GM12878 (cell line): ENCODE measurements at regions not wholly inside any gene's neighbourhood (a gene's known extent, or its start where the extent isn't known, plus 50 kb on each side); places are given as distances from the start of the nearest gene placed in this dataset.

ENCODE experiments used
- ATAC-seq: fragments of 200-7000 bp; cut with Tn5 transposase; 3 replicates; pipeline ENCODE4 v1.9.1; 2020; ENCODE audit warnings: mild to moderate bottlenecking, moderate library complexity
- BruUV-seq: library from RNA; stranded (reverse); fragments of 400-500 nt; replicated peaks from 2 replicates; lab custom pipeline; 2021; lab: Mats Ljungman, UMichigan
- CTCF ChIA-PET: fragments of 300-600 bp; sonication (Branson Sonifier 250); formaldehyde crosslinking; extraction: SDS; loops from one replicate; lab custom pipeline; 2021; ENCODE audit warnings: inconsistent platforms; lab: Yijun Ruan, JAX
- POLR2A ChIA-PET: fragments of 350-600 bp; formaldehyde crosslinking; extraction: SDS; loops from one replicate; lab custom pipeline; 2021; ENCODE audit warnings: inconsistent platforms; lab: Charles Lee
- RAD21 ChIA-PET: fragments of 300-600 bp; sonication (Branson Sonifier 250); formaldehyde crosslinking; loops from one replicate; lab custom pipeline; 2023; ENCODE audit warnings: antibody characterized with exemption; ENCODE audit not compliant: unreplicated experiment; lab: Charles Lee
- SMC1A ChIA-PET: fragments of 300-600 bp; sonication (Branson Sonifier 250); formaldehyde crosslinking; loops from one replicate; lab custom pipeline; 2023; ENCODE audit not compliant: unreplicated experiment, uncharacterized antibody; lab: Charles Lee
- DNase-seq: peaks from one replicate; pipeline ENCODE4 v3.0.0-alpha.2; 2011; ENCODE audit warnings: low read depth, low spot score
- FAIRE-seq: peaks from 3 replicates; lab custom pipeline; 2011; peaks lifted over from hg19 to GRCh38; lab: Jason Lieb, UNC
- H2AFZ ChIP-seq: 2 replicates; pipeline ENCODE4 v1.6.0; 2011; ENCODE audit warnings: low read depth, low read length, control low read depth; ENCODE audit not compliant: control insufficient read depth
- H3K27ac ChIP-seq: 2 replicates; pipeline ENCODE4 v1.5.1; 2011; ENCODE audit warnings: control low read depth; ENCODE audit not compliant: control insufficient read depth, insufficient read depth
- H3K27me3 ChIP-seq, 2 experiments: replicated peaks in 1 of 2; 2 replicates each; pipeline versions ENCODE4 v1.6.0 to v1.6.1; 2011; ENCODE audit warnings: low read length in 1 of 2; ENCODE audit not compliant: control insufficient read depth in 2 of 2, insufficient read depth in 2 of 2
- H3K36me3 ChIP-seq, 2 experiments: 2 replicates each; pipeline ENCODE4 v1.5.1; 2011; ENCODE audit warnings: low read length in 1 of 2; ENCODE audit not compliant: control insufficient read depth in 2 of 2, insufficient read depth in 2 of 2
- H3K4me1 ChIP-seq: 2 replicates; pipeline ENCODE4 v1.6.1; 2011; ENCODE audit warnings: mild to moderate bottlenecking, low read length, moderate library complexity, mixed read lengths; ENCODE audit not compliant: control insufficient read depth, insufficient read depth
- H3K4me2 ChIP-seq: 2 replicates; pipeline ENCODE4 v1.6.0; 2011; ENCODE audit warnings: control low read depth; ENCODE audit not compliant: control insufficient read depth, insufficient read depth
- H3K4me3 ChIP-seq: fragments of 200-600 bp; sonication (generic); 2 replicates; pipeline ENCODE4 v1.5.1; 2016
- H3K79me2 ChIP-seq: 2 replicates; pipeline ENCODE4 v1.6.0; 2011; ENCODE audit warnings: low read length; ENCODE audit not compliant: control insufficient read depth, insufficient read depth
- H3K9ac ChIP-seq: 2 replicates; pipeline ENCODE4 v1.8.0; 2011; ENCODE audit warnings: low read length, control low read depth, mixed read lengths; ENCODE audit not compliant: control insufficient read depth, insufficient read depth
- H3K9me3 ChIP-seq: replicated peaks from 3 replicates; pipeline ENCODE4 v1.5.1; 2011; ENCODE audit warnings: mild to moderate bottlenecking, low read length; ENCODE audit not compliant: control insufficient read depth, insufficient read depth
- H4K20me1 ChIP-seq: 2 replicates; pipeline ENCODE4 v1.6.0; 2011; ENCODE audit not compliant: control insufficient read depth, insufficient read depth
- EGR1 ChIP-seq, 2 experiments: IDR thresholded peaks; 1 replicate in 1 of 2; 2 replicates in 1 of 2; pipeline ENCODE4 v1.6.1; 2011 to 2012; ENCODE audit warnings: low read depth in 2 of 2, low read length in 2 of 2, borderline replicate concordance in 1 of 2, mild to moderate bottlenecking in 1 of 2, moderate library complexity in 1 of 2
- EZH2 ChIP-seq: IDR thresholded peaks from 2 replicates; pipeline ENCODE4 v1.6.1; 2012; ENCODE audit warnings: low read depth, mild to moderate bottlenecking, control low read depth, inconsistent platforms, low read length, borderline replicate concordance; ENCODE audit not compliant: control insufficient read depth
- NRF1 ChIP-seq: conservative IDR thresholded peaks from 2 replicates; pipeline ENCODE4 v1.6.1; 2011; ENCODE audit warnings: mild to moderate bottlenecking, low read depth, low read length, improper control_type of control experiment
- POLR2A ChIP-seq: IDR thresholded peaks from 2 replicates; pipeline ENCODE4 v1.6.1; 2011; ENCODE audit warnings: low read depth, mild to moderate bottlenecking, low read length
- SREBF2 ChIP-seq: IDR thresholded peaks from 2 replicates; pipeline ENCODE4 v1.6.1; 2012; ENCODE audit warnings: mild to moderate bottlenecking, low read length
- TCF7 ChIP-seq: IDR thresholded peaks from 2 replicates; pipeline ENCODE4 v1.6.1; 2014; ENCODE audit warnings: antibody characterized with exemption, borderline replicate concordance
- USF2 ChIP-seq: IDR thresholded peaks from 2 replicates; pipeline ENCODE4 v1.6.1; 2011; ENCODE audit warnings: low read depth, low read length, improper control_type of control experiment, borderline replicate concordance
- WGBS: methylation state at CpG from one replicate; pipeline ENCODE4 v1.1.6; 2016; ENCODE audit warnings: low lambda C conversion rate; ENCODE audit not compliant: insufficient replicate concordance, insufficient coverage; ENCODE audit errors: missing lambda C conversion rate; 5-methylcytosine and 5-hydroxymethylcytosine counted together
- in situ Hi-C: fragments of 300-500 bp; cut with MboI; formaldehyde crosslinking; loops from 9 replicates; pipeline ENCODE4 v1.14.3; 2018; ENCODE audit warnings: mixed read lengths
- intact Hi-C: fragments of 100-400 bp; cut with micrococcal nuclease; formaldehyde crosslinking; loops from one replicate; pipeline ENCODE4 v1.14.2; 2022; ENCODE audit not compliant: unreplicated experiment

- RAD21 ChIA-PET, result no interaction called here
- no peaks in the 10 kb centered on the region; the same call in 2 of the 3 replicates for H3K9me3 ChIP-seq
- intact Hi-C loops, result no loop called here
Measured at GRCh38 chr3:107204121-107204520, 173.1 kb upstream of the CCDC54 start.

GRCh38 chr3:107205358-107205757 is 171.9 kb upstream of the CCDC54 start:
- Histone ChIP-seq H3K4me2 (no peak overlapping the region), H3K9ac (no peak overlapping the region), H3K4me3 (no peak overlapping the region), H3K27ac (no peak overlapping the region), H3K9me3 (no peaks in the 10 kb centered on the region; the same call in 2 of the 3 replicates), H4K20me1 (no peaks in the 10 kb centered on the region), H3K4me1 (no peaks in the 10 kb centered on the region), H3K79me2 (no peaks in the 10 kb centered on the region), H3K27me3 (no peaks in the 10 kb centered on the region), H2AFZ (no peak overlapping the region), H3K36me3 (no peaks in the 10 kb centered on the region)
- FAIRE-seq (no peak), ATAC-seq (no peak), DNase-seq (no peak)
- ChIA-PET CTCF (interaction anchor here (1.8 to 1.9 kb wide), 3 partner anchors 15 to 226 kb away, joined by 4 to 5 read pairs (median 4); no protein-coding TSS in a partner anchor), SMC1A (interaction anchor here (0.7 kb wide), 1 partner anchor 191 kb away, joined by 3 read pairs; no protein-coding TSS in a partner anchor), RAD21 (no interaction called here), POLR2A (interaction anchor here (0.6 kb wide), 1 partner anchor 812 kb away, joined by 4 read pairs; no protein-coding TSS in a partner anchor)
- intact Hi-C loops, result no loop called here
- TF ChIP-seq EZH2 (no peak), EGR1 (IDR thresholded peaks at IDR 0.05; ENCODE audit: borderline replicate concordance in 1 of 2, low read depth in 2 of 2, low read length in 2 of 2) (no peak)
- in situ Hi-C loops, result no loop called here
- no TSS peak for BruUV-seq
- 29% methylated on average over 3 of the region's 3 CpGs for WGBS

More at GRCh38 chr3:107204121-107204520, 173.1 kb upstream of the CCDC54 start:
- Histone ChIP-seq H3K9ac (no peak overlapping the region), H2AFZ (no peak overlapping the region), H3K4me2 (no peak overlapping the region), H4K20me1 (no peaks in the 10 kb centered on the region), H3K27me3 (no peaks in the 10 kb centered on the region), H3K27ac (no peak overlapping the region), H3K4me3 (no peak overlapping the region), H3K36me3 (no peaks in the 10 kb centered on the region), H3K79me2 (no peaks in the 10 kb centered on the region), H3K4me1 (no peaks in the 10 kb centered on the region)
- TF ChIP-seq USF2 (no peak), TCF7 (no peak), SREBF2 (no peak), NRF1 (no peak), POLR2A (no peak)
- ChIA-PET SMC1A (no interaction called here), CTCF (interaction anchor here (1.9 kb wide), 1 partner anchor 217 kb away, joined by 5 read pairs; no protein-coding TSS in a partner anchor), POLR2A (no interaction called here)
- FAIRE-seq (no peak), ATAC-seq (no peak), DNase-seq (no peak)
- BruUV-seq, result no TSS peak
- in situ Hi-C loops, result no loop called here
